ENCODE measurements at regions not wholly inside any gene's neighbourhood (a gene's known extent, or its start where the extent isn't known, plus 50 kb on each side); places are given as distances from the start of the nearest gene placed in this dataset.

GRCh38 chrX:39581411-39581810 lies 516.3 kb downstream of the BCOR start:
- DNase-seq (ENCODE audit: low read depth in 3 of 3, low spot score in 1 of 3), result no peak

GRCh38 chrX:39582091-39582490 lies 515.7 kb downstream of the BCOR start:
- DNase-seq (ENCODE audit: low read depth in 3 of 3, low spot score in 1 of 3), result no peak

GRCh38 chrX:39582976-39583375 lies 514.8 kb downstream of the BCOR start:
- no peak for DNase-seq (ENCODE audit: low read depth in 3 of 3, low spot score in 1 of 3)

GRCh38 chrX:39585808-39586207 lies 511.9 kb downstream of the BCOR start:
- no peak for DNase-seq (ENCODE audit: low read depth in 3 of 3, low spot score in 1 of 3)

- no peak for DNase-seq (ENCODE audit: low read depth in 3 of 3, low spot score in 1 of 3)
Observed at GRCh38 chrX:39586359-39586758, 511.4 kb downstream of the BCOR start.

GRCh38 chrX:39591099-39591498 lies 506.7 kb downstream of the BCOR start:
- DNase-seq (ENCODE audit: low read depth in 3 of 3, low spot score in 1 of 3), result no peak

GRCh38 chrX:39592776-39593175 lies 505.0 kb downstream of the BCOR start:
- no peak for DNase-seq (ENCODE audit: low read depth in 3 of 3, low spot score in 1 of 3)

- DNase-seq (ENCODE audit: low read depth in 3 of 3, low spot score in 1 of 3), result no peak
Observed at GRCh38 chrX:39595977-39596376, 501.8 kb downstream of the BCOR start.

GRCh38 chrX:39596437-39596836 lies 501.3 kb downstream of the BCOR start:
- DNase-seq (ENCODE audit: low read depth in 3 of 3, low spot score in 1 of 3), result no peak

GRCh38 chrX:39599339-39599738 lies 498.4 kb downstream of the BCOR start:
- no peak for DNase-seq (ENCODE audit: low read depth in 3 of 3, low spot score in 1 of 3)

GRCh38 chrX:39600222-39600621 lies 497.5 kb downstream of the BCOR start:
- no peak for DNase-seq (ENCODE audit: low read depth in 3 of 3, low spot score in 1 of 3)

- no peak for DNase-seq (ENCODE audit: low read depth in 3 of 3, low spot score in 1 of 3)
Observed at GRCh38 chrX:39601231-39602177, 496.3 kb downstream of the BCOR start.

GRCh38 chrX:39602195-39602594 lies 495.6 kb downstream of the BCOR start:
- DNase-seq (ENCODE audit: low read depth in 3 of 3, low spot score in 1 of 3), result no peak

- no peak for DNase-seq (ENCODE audit: low read depth in 3 of 3, low spot score in 1 of 3)
Observed at GRCh38 chrX:39603230-39603629, 494.5 kb downstream of the BCOR start.

GRCh38 chrX:39605183-39605582 lies 492.6 kb downstream of the BCOR start:
- no peak for DNase-seq (ENCODE audit: low read depth in 3 of 3, low spot score in 1 of 3)

GRCh38 chrX:39605866-39606265 lies 491.9 kb downstream of the BCOR start:
- no peak for DNase-seq (ENCODE audit: low read depth in 3 of 3, low spot score in 1 of 3)

- no peak for DNase-seq (ENCODE audit: low read depth in 3 of 3, low spot score in 1 of 3)
Observed at GRCh38 chrX:39609941-39610340, 487.8 kb downstream of the BCOR start.

GRCh38 chrX:39611468-39611867 lies 486.3 kb downstream of the BCOR start:
- DNase-seq (ENCODE audit: low read depth in 3 of 3, low spot score in 1 of 3), result no peak

GRCh38 chrX:39613482-39613995 lies 484.2 kb downstream of the BCOR start:
- DNase-seq (ENCODE audit: low read depth in 3 of 3, low spot score in 1 of 3), result peak in 1 of 3 donors; percentile 3

- DNase-seq (ENCODE audit: low read depth in 3 of 3, low spot score in 1 of 3), result peak in 1 of 3 donors; percentile 45
Observed at GRCh38 chrX:39613997-39614679, 483.6 kb downstream of the BCOR start.

GRCh38 chrX:39614680-39614998 lies 483.1 kb downstream of the BCOR start:
- DNase-seq (ENCODE audit: low read depth in 3 of 3, low spot score in 1 of 3), result no peak

GRCh38 chrX:39616098-39616729 lies 481.5 kb downstream of the BCOR start:
- no peak for DNase-seq (ENCODE audit: low read depth in 3 of 3, low spot score in 1 of 3)
